ENCODE measurements at regions not wholly inside any gene's neighbourhood (a gene's known extent, or its start where the extent isn't known, plus 50 kb on each side); places are given as distances from the start of the nearest gene placed in this dataset.
A peak's percentile ranks its signal among the peaks of the same experiment; 100 is the strongest.

GRCh38 chr1:198079432-198079951, 77.3 kb upstream of the NEK7 start (continued):
- TF ChIP-seq, protein P1, sequence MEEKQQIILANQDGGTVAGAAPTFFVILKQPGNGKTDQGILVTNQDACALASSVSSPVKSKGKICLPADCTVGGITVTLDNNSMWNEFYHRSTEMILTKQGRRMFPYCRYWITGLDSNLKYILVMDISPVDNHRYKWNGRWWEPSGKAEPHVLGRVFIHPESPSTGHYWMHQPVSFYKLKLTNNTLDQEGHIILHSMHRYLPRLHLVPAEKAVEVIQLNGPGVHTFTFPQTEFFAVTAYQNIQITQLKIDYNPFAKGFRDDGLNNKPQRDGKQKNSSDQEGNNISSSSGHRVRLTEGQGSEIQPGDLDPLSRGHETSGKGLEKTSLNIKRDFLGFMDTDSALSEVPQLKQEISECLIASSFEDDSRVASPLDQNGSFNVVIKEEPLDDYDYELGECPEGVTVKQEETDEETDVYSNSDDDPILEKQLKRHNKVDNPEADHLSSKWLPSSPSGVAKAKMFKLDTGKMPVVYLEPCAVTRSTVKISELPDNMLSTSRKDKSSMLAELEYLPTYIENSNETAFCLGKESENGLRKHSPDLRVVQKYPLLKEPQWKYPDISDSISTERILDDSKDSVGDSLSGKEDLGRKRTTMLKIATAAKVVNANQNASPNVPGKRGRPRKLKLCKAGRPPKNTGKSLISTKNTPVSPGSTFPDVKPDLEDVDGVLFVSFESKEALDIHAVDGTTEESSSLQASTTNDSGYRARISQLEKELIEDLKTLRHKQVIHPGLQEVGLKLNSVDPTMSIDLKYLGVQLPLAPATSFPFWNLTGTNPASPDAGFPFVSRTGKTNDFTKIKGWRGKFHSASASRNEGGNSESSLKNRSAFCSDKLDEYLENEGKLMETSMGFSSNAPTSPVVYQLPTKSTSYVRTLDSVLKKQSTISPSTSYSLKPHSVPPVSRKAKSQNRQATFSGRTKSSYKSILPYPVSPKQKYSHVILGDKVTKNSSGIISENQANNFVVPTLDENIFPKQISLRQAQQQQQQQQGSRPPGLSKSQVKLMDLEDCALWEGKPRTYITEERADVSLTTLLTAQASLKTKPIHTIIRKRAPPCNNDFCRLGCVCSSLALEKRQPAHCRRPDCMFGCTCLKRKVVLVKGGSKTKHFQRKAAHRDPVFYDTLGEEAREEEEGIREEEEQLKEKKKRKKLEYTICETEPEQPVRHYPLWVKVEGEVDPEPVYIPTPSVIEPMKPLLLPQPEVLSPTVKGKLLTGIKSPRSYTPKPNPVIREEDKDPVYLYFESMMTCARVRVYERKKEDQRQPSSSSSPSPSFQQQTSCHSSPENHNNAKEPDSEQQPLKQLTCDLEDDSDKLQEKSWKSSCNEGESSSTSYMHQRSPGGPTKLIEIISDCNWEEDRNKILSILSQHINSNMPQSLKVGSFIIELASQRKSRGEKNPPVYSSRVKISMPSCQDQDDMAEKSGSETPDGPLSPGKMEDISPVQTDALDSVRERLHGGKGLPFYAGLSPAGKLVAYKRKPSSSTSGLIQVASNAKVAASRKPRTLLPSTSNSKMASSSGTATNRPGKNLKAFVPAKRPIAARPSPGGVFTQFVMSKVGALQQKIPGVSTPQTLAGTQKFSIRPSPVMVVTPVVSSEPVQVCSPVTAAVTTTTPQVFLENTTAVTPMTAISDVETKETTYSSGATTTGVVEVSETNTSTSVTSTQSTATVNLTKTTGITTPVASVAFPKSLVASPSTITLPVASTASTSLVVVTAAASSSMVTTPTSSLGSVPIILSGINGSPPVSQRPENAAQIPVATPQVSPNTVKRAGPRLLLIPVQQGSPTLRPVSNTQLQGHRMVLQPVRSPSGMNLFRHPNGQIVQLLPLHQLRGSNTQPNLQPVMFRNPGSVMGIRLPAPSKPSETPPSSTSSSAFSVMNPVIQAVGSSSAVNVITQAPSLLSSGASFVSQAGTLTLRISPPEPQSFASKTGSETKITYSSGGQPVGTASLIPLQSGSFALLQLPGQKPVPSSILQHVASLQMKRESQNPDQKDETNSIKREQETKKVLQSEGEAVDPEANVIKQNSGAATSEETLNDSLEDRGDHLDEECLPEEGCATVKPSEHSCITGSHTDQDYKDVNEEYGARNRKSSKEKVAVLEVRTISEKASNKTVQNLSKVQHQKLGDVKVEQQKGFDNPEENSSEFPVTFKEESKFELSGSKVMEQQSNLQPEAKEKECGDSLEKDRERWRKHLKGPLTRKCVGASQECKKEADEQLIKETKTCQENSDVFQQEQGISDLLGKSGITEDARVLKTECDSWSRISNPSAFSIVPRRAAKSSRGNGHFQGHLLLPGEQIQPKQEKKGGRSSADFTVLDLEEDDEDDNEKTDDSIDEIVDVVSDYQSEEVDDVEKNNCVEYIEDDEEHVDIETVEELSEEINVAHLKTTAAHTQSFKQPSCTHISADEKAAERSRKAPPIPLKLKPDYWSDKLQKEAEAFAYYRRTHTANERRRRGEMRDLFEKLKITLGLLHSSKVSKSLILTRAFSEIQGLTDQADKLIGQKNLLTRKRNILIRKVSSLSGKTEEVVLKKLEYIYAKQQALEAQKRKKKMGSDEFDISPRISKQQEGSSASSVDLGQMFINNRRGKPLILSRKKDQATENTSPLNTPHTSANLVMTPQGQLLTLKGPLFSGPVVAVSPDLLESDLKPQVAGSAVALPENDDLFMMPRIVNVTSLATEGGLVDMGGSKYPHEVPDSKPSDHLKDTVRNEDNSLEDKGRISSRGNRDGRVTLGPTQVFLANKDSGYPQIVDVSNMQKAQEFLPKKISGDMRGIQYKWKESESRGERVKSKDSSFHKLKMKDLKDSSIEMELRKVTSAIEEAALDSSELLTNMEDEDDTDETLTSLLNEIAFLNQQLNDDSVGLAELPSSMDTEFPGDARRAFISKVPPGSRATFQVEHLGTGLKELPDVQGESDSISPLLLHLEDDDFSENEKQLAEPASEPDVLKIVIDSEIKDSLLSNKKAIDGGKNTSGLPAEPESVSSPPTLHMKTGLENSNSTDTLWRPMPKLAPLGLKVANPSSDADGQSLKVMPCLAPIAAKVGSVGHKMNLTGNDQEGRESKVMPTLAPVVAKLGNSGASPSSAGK (IDR thresholded peaks at IDR 0.05), result 0 out of 2 replicates have a peak, but pooled peaks have one; percentile 27
- no peak for TF ChIP-seq SREBF2 (CRISPR knock-in tag; IDR thresholded peaks at IDR 0.05)
- peak; percentile 96 for TF ChIP-seq IRF9 (tag; IDR thresholded peaks at IDR 0.05)
- TF ChIP-seq KAT7 (CRISPR knock-in tag; IDR thresholded peaks at IDR 0.05; ENCODE audit: borderline replicate concordance), result no peak
- TF ChIP-seq FOXO4 (CRISPR knock-in tag; IDR thresholded peaks at IDR 0.05), result peak; percentile 90
- TF ChIP-seq ZNF140 (CRISPR knock-in tag; IDR thresholded peaks at IDR 0.05), result no peak
- peak; percentile 55 to 68 for TF ChIP-seq FOXK2 (conservative IDR thresholded peaks at IDR 0.05 in 1 of 2, IDR thresholded peaks at IDR 0.05 in 1 of 2; ENCODE audit: low read depth in 2 of 2)
- TF ChIP-seq ARID4B (CRISPR knock-in tag; IDR thresholded peaks at IDR 0.05), result no peak
- no peak for TF ChIP-seq ZKSCAN1 (IDR thresholded peaks at IDR 0.05; ENCODE audit: low read depth, low read length)

Data from K562 (cell line).